ENCODE measurements at regions not wholly inside any gene's neighbourhood (a gene's known extent, or its start where the extent isn't known, plus 50 kb on each side); places are given as distances from the start of the nearest gene placed in this dataset.

DNA sequence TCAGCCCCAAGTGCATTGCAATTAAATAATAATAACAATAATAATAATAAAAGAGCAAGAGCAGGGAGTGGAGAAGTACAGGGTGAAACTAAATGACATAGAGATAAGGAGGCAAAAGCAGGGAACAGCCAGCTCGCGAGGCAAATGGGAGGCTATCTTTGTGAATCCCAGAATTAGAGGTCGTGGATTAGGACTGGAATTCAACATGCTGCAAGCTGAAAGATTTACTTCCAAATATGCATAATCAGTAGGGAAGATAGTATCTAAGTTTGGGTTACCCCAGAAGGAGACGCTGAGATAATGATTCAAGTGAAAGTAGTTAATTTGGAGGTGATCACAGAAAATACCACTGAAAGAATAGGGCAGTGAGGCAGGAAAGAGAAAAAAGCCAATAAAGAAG, 119.4 kb upstream of the UBE2E2 start:
- no peak overlapping the region for H4K91ac ChIP-seq (replicated peaks; ENCODE audit: insufficient read length, low read length)
- H3K14ac ChIP-seq (ENCODE audit: insufficient read length), result no peak overlapping the region
- no peaks in the 10 kb centered on the region; the same call in 1 of the 2 replicates for H3K23me2 ChIP-seq (ENCODE audit: low read depth, low read length)
- H3K4me3 ChIP-seq (ENCODE audit: extremely low read depth in 1 of 4, insufficient read depth in 2 of 4, low read depth in 3 of 4, low read length in 4 of 4), result no peak overlapping the region
- no peak overlapping the region for H2BK20ac ChIP-seq (ENCODE audit: low read length)
- H3K36me3 ChIP-seq (ENCODE audit: control insufficient read depth in 2 of 4, insufficient read depth in 4 of 4, low read length in 3 of 4), result no peaks in the 10 kb centered on the region
- no peak overlapping the region for H3K4ac ChIP-seq (replicated peaks; ENCODE audit: insufficient read length, low read depth, low read length)
- no peak overlapping the region for H2BK12ac ChIP-seq (ENCODE audit: low read depth, low read length)
- H3K18ac ChIP-seq (ENCODE audit: extremely low read depth, low read length), result no peak overlapping the region
- no peak overlapping the region for H2AFZ ChIP-seq (ENCODE audit: low read length)
- no peak overlapping the region for H3K56ac ChIP-seq (replicated peaks; ENCODE audit: insufficient read length, low read depth, low read length)
- H3K4me1 ChIP-seq (replicated peaks in 1 of 4; ENCODE audit: control insufficient read depth in 3 of 4, insufficient read depth in 4 of 4, low read length in 3 of 4), result peaks cover 2 to 8% (median 5%) of the 10 kb centered on the region in 4 experiments
- no peak overlapping the region for H3K23ac ChIP-seq (ENCODE audit: insufficient read length)
- no peak overlapping the region for H3K9ac ChIP-seq (replicated peaks in 1 of 4; ENCODE audit: extremely low read depth in 1 of 4, low read depth in 3 of 4, low read length in 3 of 4)
- TF ChIP-seq BRCA1 (IDR thresholded peaks at IDR 0.05; ENCODE audit: low read depth, low read length), result no peak
- TF ChIP-seq SP2 (IDR thresholded peaks at IDR 0.05; ENCODE audit: low read length), result no peak
- TF ChIP-seq CBX5 (IDR thresholded peaks at IDR 0.05; ENCODE audit: low read depth, low read length), result no peak
- TF ChIP-seq, protein P1, sequence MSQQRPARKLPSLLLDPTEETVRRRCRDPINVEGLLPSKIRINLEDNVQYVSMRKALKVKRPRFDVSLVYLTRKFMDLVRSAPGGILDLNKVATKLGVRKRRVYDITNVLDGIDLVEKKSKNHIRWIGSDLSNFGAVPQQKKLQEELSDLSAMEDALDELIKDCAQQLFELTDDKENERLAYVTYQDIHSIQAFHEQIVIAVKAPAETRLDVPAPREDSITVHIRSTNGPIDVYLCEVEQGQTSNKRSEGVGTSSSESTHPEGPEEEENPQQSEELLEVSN (IDR thresholded peaks at IDR 0.05), result no peak
- TF ChIP-seq EGR1 (IDR thresholded peaks at IDR 0.05; ENCODE audit: borderline replicate concordance, low read depth, low read length), result no peak
- TF ChIP-seq RAD21 (IDR thresholded peaks at IDR 0.05 in 1 of 2, conservative IDR thresholded peaks at IDR 0.05 in 1 of 2; ENCODE audit: low read depth in 2 of 2, low read length in 2 of 2), result no peak
- TF ChIP-seq GABPA (IDR thresholded peaks at IDR 0.05; ENCODE audit: borderline replicate concordance, insufficient read depth, low read length), result no peak
- no peak for TF ChIP-seq SIRT6 (IDR thresholded peaks at IDR 0.05; ENCODE audit: low read length)
- no peaks in the 10 kb centered on the region for H3K79me2 ChIP-seq (ENCODE audit: control insufficient read depth in 1 of 2, insufficient read depth in 2 of 2, low read length in 2 of 2)
- no peaks in the 10 kb centered on the region for H3K79me1 ChIP-seq (ENCODE audit: low read depth, low read length)
- ChIA-PET CTCF (ENCODE audit: partially characterized antibody) (interaction anchor here (1.6 kb wide), 1 partner anchor 520 kb away, joined by 4 read pairs; no protein-coding TSS in a partner anchor), POLR2A (ENCODE audit: partially characterized antibody) (interaction anchor here (1.0 kb wide), 1 partner anchor 863 kb away, joined by 3 read pairs; no protein-coding TSS in a partner anchor)
- WGBS, 2 experiments (ENCODE audit: extremely low coverage in 1 of 2, insufficient coverage in 1 of 2, insufficient read length in 1 of 2, insufficient replicate concordance in 2 of 2, low coverage in 1 of 2, low lambda C conversion rate in 2 of 2, missing lambda C conversion rate in 1 of 2), result 89% methylated on average over 4 of the region's 4 CpGs; no CpG with 5 or more reads in 1 of the 2 experiments
- no peak overlapping the region for H2BK15ac ChIP-seq (ENCODE audit: low read length)
- DNase-seq (ENCODE audit: low read depth in 1 of 2, low spot score in 2 of 2) (no peak), FAIRE-seq (no peak)
- H2BK120ac ChIP-seq (replicated peaks; ENCODE audit: low read depth, low read length), result no peak overlapping the region
- no peaks in the 10 kb centered on the region for H3K27me3 ChIP-seq (replicated peaks in 1 of 4; ENCODE audit: control insufficient read depth in 3 of 4, extremely low read depth in 1 of 4, insufficient read depth in 3 of 4, low read length in 3 of 4)
- no peaks in the 10 kb centered on the region for H4K20me1 ChIP-seq (replicated peaks in 1 of 2; ENCODE audit: control insufficient read depth in 1 of 2, insufficient read depth in 2 of 2, low read length in 2 of 2)
- H2BK5ac ChIP-seq (ENCODE audit: low read depth, low read length), result no peak overlapping the region
- H4K8ac ChIP-seq (ENCODE audit: extremely low read depth, insufficient read depth, low read length), result no peak overlapping the region
- H3K27ac ChIP-seq (ENCODE audit: low read depth, low read length), result no peak overlapping the region
- no peaks in the 10 kb centered on the region for H3K9me3 ChIP-seq (ENCODE audit: insufficient read depth in 2 of 2, low read depth in 1 of 2, low read length in 1 of 2)
- H3K4me2 ChIP-seq (ENCODE audit: insufficient read depth in 1 of 2, low read depth in 2 of 2, low read length in 2 of 2), result no peak overlapping the region
- H2AK5ac ChIP-seq (ENCODE audit: low read depth, low read length), result no peak overlapping the region
- no peak overlapping the region for H4K5ac ChIP-seq (ENCODE audit: insufficient read length, low read depth, low read length)

Data from H1 (cell line).